HCT116 (cell line): ENCODE measurements at regions not wholly inside any gene's neighbourhood (a gene's known extent, or its start where the extent isn't known, plus 50 kb on each side); places are given as distances from the start of the nearest gene placed in this dataset.

ENCODE experiments used
- ATAC-seq: fragments of 200-7000 bp; cut with Tn5 transposase; 2 replicates; pipeline ENCODE4 v1.9.1; 2020; ENCODE audit warnings: mild to moderate bottlenecking, moderate library complexity
- BruUV-seq: library from RNA; stranded (reverse); fragments of 400-500 nt; replicated peaks from 2 replicates; lab custom pipeline; 2021; lab: Mats Ljungman, UMichigan
- CTCF ChIA-PET: fragments of 300-600 bp; sonication (Branson Sonifier 250); formaldehyde crosslinking; loops from one replicate; lab custom pipeline; 2021; ENCODE audit warnings: antibody characterized with exemption; lab: Charles Lee
- POLR2A ChIA-PET: fragments of 300-600, 350-600 bp; sonication (Branson Sonifier 250); formaldehyde crosslinking; loops from one replicate; lab custom pipeline; 2021; ENCODE audit warnings: antibody characterized with exemption; lab: Charles Lee
- RAD21 ChIA-PET, 2 experiments: fragments of 300-600 bp; sonication (Branson Sonifier 250); formaldehyde crosslinking; loops; one replicate each; lab custom pipeline; 2023; ENCODE audit warnings: low total read pairs in 2 of 2; ENCODE audit not compliant: uncharacterized antibody in 2 of 2, unreplicated experiment in 2 of 2, low non-redundant PET in 1 of 2; lab: Charles Lee
- DNase-seq: peaks from one replicate; pipeline ENCODE4 v3.0.0-alpha.2; 2010; ENCODE audit warnings: low read depth, low spot score
- H2AFZ ChIP-seq: fragments of 200-600 bp; shearing (Covaris generic), sonication (generic); 2 replicates; pipeline ENCODE4 v1.6.1; 2017; ENCODE audit warnings: low read depth, mixed run types, mixed read lengths, antibody characterized with exemption, low read length; ENCODE audit not compliant: poor library complexity, severe bottlenecking
- H3K27ac ChIP-seq: 2 replicates; pipeline ENCODE4 v1.5.1; 2012; ENCODE audit warnings: low read depth, low read length
- H3K27me3 ChIP-seq: fragments of 200-600 bp; sonication (generic); 2 replicates; pipeline ENCODE4 v1.6.1; 2016; ENCODE audit warnings: mixed run types, low read length, mixed read lengths; ENCODE audit not compliant: insufficient read depth
- H3K36me3 ChIP-seq, 2 experiments: fragments of 200-500 bp in 1 of 2; fragments of 200-600 bp in 1 of 2; sonication (Bioruptor generic) in 1 of 2; sonication (generic) in 1 of 2; 2 replicates each; pipeline versions ENCODE4 v1.5.1 to v1.6.1; 2014 to 2016; ENCODE audit warnings: low read length in 2 of 2, inconsistent platforms in 1 of 2, mixed read lengths in 1 of 2, mixed run types in 1 of 2; ENCODE audit not compliant: insufficient read depth in 2 of 2, control insufficient read depth in 1 of 2
- H3K4me1 ChIP-seq, 2 experiments: fragments of 200-600 bp in 1 of 2; sonication (generic) in 1 of 2; 2 replicates each; pipeline versions ENCODE4 v1.5.1 to v1.6.1; 2012 to 2017; ENCODE audit warnings: low read length in 2 of 2, inconsistent platforms in 1 of 2, mild to moderate bottlenecking in 1 of 2, mixed read lengths in 1 of 2, mixed run types in 1 of 2, moderate library complexity in 1 of 2; ENCODE audit not compliant: insufficient read depth in 2 of 2, control insufficient read depth in 1 of 2
- H3K4me2 ChIP-seq: fragments of 200-600 bp; sonication (generic); 2 replicates; pipeline ENCODE4 v1.6.1; 2017; ENCODE audit warnings: mixed run types, low read length, mixed read lengths
- H3K4me3 ChIP-seq, 2 experiments: fragments of 200-600 bp in 1 of 2; sonication (generic) in 1 of 2; replicated peaks in 1 of 2; 2 replicates each; pipeline ENCODE4 v1.5.1; 2011 to 2016; ENCODE audit warnings: low read length in 2 of 2, control low read depth in 1 of 2, low read depth in 1 of 2, mild to moderate bottlenecking in 1 of 2, mixed read lengths in 1 of 2, mixed run types in 1 of 2
- H3K79me2 ChIP-seq: fragments of 200-600 bp; sonication (generic); 2 replicates; pipeline ENCODE4 v1.6.1; 2017; ENCODE audit warnings: mild to moderate bottlenecking, mixed run types, low read length, moderate library complexity, mixed read lengths; ENCODE audit not compliant: insufficient read depth
- H3K9ac ChIP-seq: fragments of 200-600 bp; sonication (generic); 2 replicates; pipeline ENCODE4 v1.6.1; 2016; ENCODE audit warnings: low read length, mixed read lengths
- H3K9me2 ChIP-seq: fragments of 200-600 bp; sonication (generic), shearing (Covaris generic); 2 replicates; pipeline ENCODE4 v1.6.1; 2017; ENCODE audit warnings: mixed run types, mild to moderate bottlenecking, moderate library complexity; ENCODE audit not compliant: insufficient read depth
- H3K9me3 ChIP-seq, 2 experiments: fragments of 200-500 bp in 1 of 2; fragments of 200-600 bp in 1 of 2; sonication (Bioruptor generic) in 1 of 2; sonication (generic) in 1 of 2; 2 replicates each; pipeline ENCODE4 v1.6.1; 2014 to 2017; ENCODE audit warnings: low read length in 2 of 2, mixed read lengths in 2 of 2, inconsistent platforms in 1 of 2, low read depth in 1 of 2, mild to moderate bottlenecking in 1 of 2, mixed run types in 1 of 2, moderate library complexity in 1 of 2; ENCODE audit not compliant: control insufficient read depth in 1 of 2, insufficient read depth in 1 of 2
- H4K20me1 ChIP-seq: fragments of 200-600 bp; sonication (generic), shearing (Covaris generic); 2 replicates; pipeline ENCODE4 v1.6.1; 2017; ENCODE audit warnings: mixed run types, mild to moderate bottlenecking, moderate library complexity; ENCODE audit not compliant: insufficient read depth
- CBX3 ChIP-seq: IDR thresholded peaks from 2 replicates; pipeline ENCODE4 v1.6.1; 2012; ENCODE audit warnings: low read depth
- EGR1 ChIP-seq: IDR thresholded peaks from 2 replicates; pipeline ENCODE4 v1.6.1; 2012; ENCODE audit warnings: low read depth
- ELF1 ChIP-seq: IDR thresholded peaks from 2 replicates; pipeline ENCODE4 v1.6.1; 2012; ENCODE audit warnings: low read depth, borderline replicate concordance
- EZH2 ChIP-seq: fragments of 200-600 bp; sonication (generic); IDR thresholded peaks from 2 replicates; pipeline ENCODE4 v1.6.1; 2017; ENCODE audit warnings: antibody characterized with exemption, mixed run types
- EZH2phosphoT487 ChIP-seq: fragments of 200-600 bp; IDR thresholded peaks from 2 replicates; pipeline ENCODE4 v1.6.1; 2018; ENCODE audit warnings: antibody characterized with exemption, borderline replicate concordance
- FOSL1 ChIP-seq: IDR thresholded peaks from 2 replicates; pipeline ENCODE4 v1.6.1; 2012; ENCODE audit warnings: low read depth
- POLR2A ChIP-seq: IDR thresholded peaks from 2 replicates; pipeline ENCODE4 v1.7.0; 2011; ENCODE audit warnings: borderline replicate concordance; ENCODE audit not compliant: insufficient read depth, insufficient read length; ENCODE audit errors: extremely low read depth
- POLR2AphosphoS5 ChIP-seq: IDR thresholded peaks from 2 replicates; pipeline ENCODE4 v1.6.1; 2011; ENCODE audit warnings: mild to moderate bottlenecking, low read depth, low read length, moderate library complexity
- RAD21 ChIP-seq: IDR thresholded peaks from 2 replicates; pipeline ENCODE4 v1.6.1; 2012; ENCODE audit warnings: low read depth, mild to moderate bottlenecking
- SIN3A ChIP-seq: IDR thresholded peaks from 2 replicates; pipeline ENCODE4 v1.6.1; 2012; ENCODE audit warnings: low read depth
- SP1 ChIP-seq: IDR thresholded peaks from 2 replicates; pipeline ENCODE4 v1.6.1; 2012; ENCODE audit warnings: low read depth
- TCF7L2 ChIP-seq: IDR thresholded peaks from 2 replicates; pipeline ENCODE4 v1.7.0; 2011; ENCODE audit warnings: borderline replicate concordance, inconsistent platforms; ENCODE audit not compliant: insufficient read depth, insufficient read length; ENCODE audit errors: extremely low read depth
- ZBTB33 ChIP-seq: IDR thresholded peaks from 2 replicates; pipeline ENCODE4 v1.6.1; 2011; ENCODE audit warnings: mild to moderate bottlenecking, low read length, moderate library complexity; ENCODE audit not compliant: insufficient replicate concordance; ENCODE audit errors: extremely low read depth
- ZFX ChIP-seq: fragments of 450-650 bp; IDR thresholded peaks from 2 replicates; pipeline ENCODE4 v1.6.1; 2017
- ZNF274 ChIP-seq: fragments of 200-500 bp; sonication (Bioruptor generic); IDR thresholded peaks from 2 replicates; pipeline ENCODE4 v1.6.1; 2014; ENCODE audit warnings: mild to moderate bottlenecking, low read depth, low read length, inconsistent platforms
- intact Hi-C: fragments of 100-400 bp; cut with micrococcal nuclease; formaldehyde crosslinking; loops from 2 replicates; pipeline ENCODE4 v1.10.0; 2022
- TF ChIP-seq, protein P1 (sequence below): IDR thresholded peaks from 2 replicates; pipeline ENCODE4 v1.6.1; 2012; ENCODE audit warnings: low read depth
- TF ChIP-seq, protein P2 (sequence below): IDR thresholded peaks from 2 replicates; pipeline ENCODE4 v1.6.1; 2012

DNA sequence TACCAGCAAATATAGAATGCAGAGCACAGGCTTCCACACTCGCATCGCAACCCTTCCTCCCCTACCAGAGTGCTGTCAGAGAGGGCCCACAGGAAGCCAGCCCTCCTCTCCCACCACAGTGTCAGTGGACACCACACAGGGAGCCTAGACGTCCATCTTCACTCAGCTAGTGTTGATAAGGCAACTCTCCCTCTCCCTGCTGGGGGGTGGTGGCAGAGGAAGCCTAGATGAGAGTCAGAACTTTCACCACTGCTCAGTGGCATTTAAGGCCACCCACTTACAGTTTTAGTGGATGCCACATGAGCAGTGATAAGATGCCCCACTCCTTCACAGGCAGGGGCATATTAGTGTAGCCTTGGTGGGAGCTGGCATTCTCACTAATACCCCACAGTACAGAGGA, 109.8 kb upstream of the UBE3A start:
- no peak overlapping the region for H3K4me3 ChIP-seq
- no peaks in the 10 kb centered on the region for H3K36me3 ChIP-seq
- no peak overlapping the region for H3K27ac ChIP-seq
- intact Hi-C loops: no loop called here
- H3K9me2 ChIP-seq: no peaks in the 10 kb centered on the region
- no peak overlapping the region for H3K4me2 ChIP-seq
- no TSS peak for BruUV-seq
- H3K27me3 ChIP-seq: no peaks in the 10 kb centered on the region
- DNase-seq (no peak), ATAC-seq (no peak)
- no peaks in the 10 kb centered on the region for H3K79me2 ChIP-seq
- POLR2A ChIA-PET: no interaction called here
- TF ChIP-seq EGR1 (no peak), ZBTB33 (no peak), SIN3A (no peak)
- H3K9me3 ChIP-seq: peaks cover 0 to 15% of the 10 kb centered on the region in 2 experiments; a peak in 2 of 4 replicates
- no peak overlapping the region for H3K9ac ChIP-seq
- CTCF ChIA-PET: no interaction called here
- RAD21 ChIA-PET: no interaction called here
- no peaks in the 10 kb centered on the region for H3K4me1 ChIP-seq
- H2AFZ ChIP-seq: no peak overlapping the region
- H4K20me1 ChIP-seq: no peaks in the 10 kb centered on the region

DNA sequence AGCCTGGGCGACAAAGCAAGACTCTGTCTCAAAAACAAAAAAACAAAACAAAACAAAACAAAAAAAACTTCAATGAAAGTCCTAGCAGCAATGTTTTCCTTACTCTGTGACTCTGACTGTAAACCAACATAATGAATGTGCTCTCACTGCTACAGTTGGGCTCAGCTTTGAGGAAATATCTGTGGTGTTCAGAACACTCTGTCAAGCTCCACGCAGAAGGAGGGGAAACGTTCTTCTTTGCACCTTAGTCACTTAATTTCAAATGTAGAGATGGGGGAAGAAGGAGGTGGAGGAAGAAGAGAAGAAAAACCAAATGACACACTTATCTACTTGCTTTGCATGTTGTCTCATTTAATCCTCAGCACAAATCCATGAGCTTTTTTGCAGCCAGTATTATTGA, 107.1 kb upstream of the UBE3A start:
- BruUV-seq: no TSS peak
- RAD21 ChIA-PET: no interaction called here
- no peak for ATAC-seq
- TF ChIP-seq RAD21 (no peak), CBX3 (no peak), EZH2phosphoT487 (no peak), EGR1 (no peak), SP1 (no peak), POLR2A (no peak), POLR2AphosphoS5 (no peak), FOSL1 (no peak), ZNF274 (no peak), ELF1 (no peak), ZFX (no peak), TCF7L2 (no peak), EZH2 (no peak)
- TF ChIP-seq, protein P1, sequence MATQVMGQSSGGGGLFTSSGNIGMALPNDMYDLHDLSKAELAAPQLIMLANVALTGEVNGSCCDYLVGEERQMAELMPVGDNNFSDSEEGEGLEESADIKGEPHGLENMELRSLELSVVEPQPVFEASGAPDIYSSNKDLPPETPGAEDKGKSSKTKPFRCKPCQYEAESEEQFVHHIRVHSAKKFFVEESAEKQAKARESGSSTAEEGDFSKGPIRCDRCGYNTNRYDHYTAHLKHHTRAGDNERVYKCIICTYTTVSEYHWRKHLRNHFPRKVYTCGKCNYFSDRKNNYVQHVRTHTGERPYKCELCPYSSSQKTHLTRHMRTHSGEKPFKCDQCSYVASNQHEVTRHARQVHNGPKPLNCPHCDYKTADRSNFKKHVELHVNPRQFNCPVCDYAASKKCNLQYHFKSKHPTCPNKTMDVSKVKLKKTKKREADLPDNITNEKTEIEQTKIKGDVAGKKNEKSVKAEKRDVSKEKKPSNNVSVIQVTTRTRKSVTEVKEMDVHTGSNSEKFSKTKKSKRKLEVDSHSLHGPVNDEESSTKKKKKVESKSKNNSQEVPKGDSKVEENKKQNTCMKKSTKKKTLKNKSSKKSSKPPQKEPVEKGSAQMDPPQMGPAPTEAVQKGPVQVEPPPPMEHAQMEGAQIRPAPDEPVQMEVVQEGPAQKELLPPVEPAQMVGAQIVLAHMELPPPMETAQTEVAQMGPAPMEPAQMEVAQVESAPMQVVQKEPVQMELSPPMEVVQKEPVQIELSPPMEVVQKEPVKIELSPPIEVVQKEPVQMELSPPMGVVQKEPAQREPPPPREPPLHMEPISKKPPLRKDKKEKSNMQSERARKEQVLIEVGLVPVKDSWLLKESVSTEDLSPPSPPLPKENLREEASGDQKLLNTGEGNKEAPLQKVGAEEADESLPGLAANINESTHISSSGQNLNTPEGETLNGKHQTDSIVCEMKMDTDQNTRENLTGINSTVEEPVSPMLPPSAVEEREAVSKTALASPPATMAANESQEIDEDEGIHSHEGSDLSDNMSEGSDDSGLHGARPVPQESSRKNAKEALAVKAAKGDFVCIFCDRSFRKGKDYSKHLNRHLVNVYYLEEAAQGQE: no peak
- TF ChIP-seq, protein P2, sequence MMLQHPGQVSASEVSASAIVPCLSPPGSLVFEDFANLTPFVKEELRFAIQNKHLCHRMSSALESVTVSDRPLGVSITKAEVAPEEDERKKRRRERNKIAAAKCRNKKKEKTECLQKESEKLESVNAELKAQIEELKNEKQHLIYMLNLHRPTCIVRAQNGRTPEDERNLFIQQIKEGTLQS: no peak

More for the DNA sequence above, 107.1 kb upstream of the UBE3A start:
- H2AFZ ChIP-seq: no peak overlapping the region
- H4K20me1 ChIP-seq: no peaks in the 10 kb centered on the region
- DNase-seq: no peak
- no peaks in the 10 kb centered on the region for H3K9me2 ChIP-seq
- H3K9ac ChIP-seq: no peak overlapping the region
- intact Hi-C loops: no loop called here
- no peaks in the 10 kb centered on the region for H3K27me3 ChIP-seq
- H3K27ac ChIP-seq: no peak overlapping the region
- no peaks in the 10 kb centered on the region for H3K79me2 ChIP-seq
- no peak overlapping the region for H3K4me3 ChIP-seq
- H3K4me2 ChIP-seq: no peak overlapping the region
- CTCF ChIA-PET: no interaction called here
- POLR2A ChIA-PET: no interaction called here
- no peaks in the 10 kb centered on the region for H3K36me3 ChIP-seq
- H3K4me1 ChIP-seq: no peaks in the 10 kb centered on the region
- H3K9me3 ChIP-seq: peaks cover 0 to 15% of the 10 kb centered on the region in 2 experiments; a peak in 2 of 4 replicates
